Progenitor cell of endocrine pancreas (in vitro differentiated cells): ENCODE measurements at regions not wholly inside any gene's neighbourhood (a gene's known extent, or its start where the extent isn't known, plus 50 kb on each side); places are given as distances from the start of the nearest gene placed in this dataset.
"Not testable (repeated sequence)": the region's sequence is repeated elsewhere in the genome, so short reads cannot be mapped to it uniquely, and the experiment has no call there.

Source experiments
- DNase-seq: peaks from one replicate; pipeline ENCODE4 v3.0.0; 2021; ENCODE audit warnings: low spot score; ENCODE audit not compliant: unreplicated experiment
- H3K27ac Mint-ChIP-seq: 2 replicates; pipeline ENCODE4 v1.8.0; 2021; ENCODE audit warnings: mild to moderate bottlenecking, moderate library complexity, mixed read lengths
- H3K27me3 Mint-ChIP-seq: 2 replicates; pipeline ENCODE4 v1.8.0; 2021; ENCODE audit warnings: mixed read lengths
- H3K36me3 Mint-ChIP-seq: 2 replicates; pipeline ENCODE4 v1.8.0; 2022; ENCODE audit warnings: mixed read lengths; ENCODE audit not compliant: insufficient read depth
- H3K4me1 Mint-ChIP-seq: 2 replicates; pipeline ENCODE4 v1.8.0; 2021; ENCODE audit warnings: low read depth, mixed read lengths
- H3K4me3 Mint-ChIP-seq: 2 replicates; pipeline ENCODE4 v1.8.0; 2021; ENCODE audit warnings: low read depth, mild to moderate bottlenecking, moderate library complexity, mixed read lengths
- H3K9me3 Mint-ChIP-seq: 2 replicates; pipeline ENCODE4 v1.8.0; 2021; ENCODE audit warnings: low read depth, mixed read lengths
- CTCF ChIP-seq: fragments of 200-600 bp; sonication (generic); IDR thresholded peaks from one replicate; pipeline ENCODE4 v1.5.0; 2021; ENCODE audit warnings: antibody characterized with exemption, mild to moderate bottlenecking; ENCODE audit not compliant: unreplicated experiment

- Mint-ChIP-seq H3K4me3 (no peak overlapping the region), H3K27me3 (no peaks in the 10 kb centered on the region), H3K36me3 (no peaks in the 10 kb centered on the region), H3K4me1 (peaks cover 3% of the 10 kb centered on the region), H3K27ac (no peak overlapping the region), H3K9me3 (no peaks in the 10 kb centered on the region)
- TF ChIP-seq CTCF: no peak
- DNase-seq: no peak
Measured at GRCh38 chr3:154642145-154642544, 212.2 kb upstream of the GPR149 start.

DNA sequence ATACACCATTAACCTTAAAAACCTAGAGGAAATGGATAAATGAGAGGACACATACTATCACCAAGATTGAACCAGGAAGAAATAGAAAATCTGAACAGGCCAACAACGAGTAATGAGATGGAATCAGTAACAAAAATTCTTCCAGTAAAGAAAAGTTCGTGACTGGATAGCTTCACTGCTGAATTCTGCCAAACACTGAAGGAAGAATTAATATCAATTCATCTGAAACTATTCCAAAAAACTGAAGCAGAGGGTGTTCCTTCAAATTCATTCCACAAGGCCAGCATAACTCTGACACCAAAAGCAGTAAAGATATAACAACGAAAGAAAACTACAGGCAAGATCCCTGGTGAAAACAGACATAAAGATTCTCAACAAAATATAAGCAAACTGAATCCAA lies 195.8 kb upstream of the GPR149 start:
- Mint-ChIP-seq H3K36me3 (no peaks in the 10 kb centered on the region), H3K27me3 (no peaks in the 10 kb centered on the region), H3K4me1 (no peaks in the 10 kb centered on the region), H3K9me3 (peaks cover 12% of the 10 kb centered on the region), H3K4me3 (no peak overlapping the region), H3K27ac (no peak overlapping the region)
- TF ChIP-seq CTCF: no peak
- no peak for DNase-seq

GRCh38 chr3:154619621-154620020 lies 189.6 kb upstream of the GPR149 start:
- not testable (repeated sequence) for H3K27ac Mint-ChIP-seq, H3K4me1 Mint-ChIP-seq, H3K27me3 Mint-ChIP-seq, H3K36me3 Mint-ChIP-seq, H3K4me3 Mint-ChIP-seq, DNase-seq
- peaks cover 21% of the 10 kb centered on the region for H3K9me3 Mint-ChIP-seq

- no peaks in the 10 kb centered on the region for H3K36me3 Mint-ChIP-seq
- DNase-seq: no peak
- no peak for TF ChIP-seq CTCF
- H3K27me3 Mint-ChIP-seq: no peaks in the 10 kb centered on the region
- no peak overlapping the region for H3K4me3 Mint-ChIP-seq
- H3K9me3 Mint-ChIP-seq: peaks cover 18% of the 10 kb centered on the region
- H3K4me1 Mint-ChIP-seq: no peaks in the 10 kb centered on the region
- no peak overlapping the region for H3K27ac Mint-ChIP-seq
Measured at GRCh38 chr3:154616298-154616697, 186.3 kb upstream of the GPR149 start.

DNA sequence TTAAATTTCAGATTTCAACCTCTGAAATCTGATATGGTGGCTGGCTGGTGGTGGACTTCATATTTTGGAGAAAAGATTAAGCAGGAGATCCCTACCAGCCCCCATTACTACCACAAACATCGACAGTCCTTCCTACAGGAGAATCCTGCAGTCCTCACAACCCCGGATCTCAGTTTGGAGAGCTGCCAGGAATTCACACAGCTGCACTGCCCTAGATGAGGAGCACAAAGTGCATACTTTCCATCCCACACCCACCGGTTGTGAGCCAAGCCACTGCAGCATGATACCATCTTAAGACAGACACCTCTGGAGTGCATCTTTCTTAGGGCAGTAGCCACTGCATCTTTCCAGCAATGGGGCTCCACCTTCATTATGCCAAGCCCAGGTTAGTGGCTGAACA lies 185.5 kb upstream of the GPR149 start:
- H3K27ac Mint-ChIP-seq: no peak overlapping the region
- no peak for TF ChIP-seq CTCF
- H3K4me1 Mint-ChIP-seq: no peaks in the 10 kb centered on the region
- H3K27me3 Mint-ChIP-seq: no peaks in the 10 kb centered on the region
- DNase-seq: no peak
- peaks cover 13% of the 10 kb centered on the region for H3K9me3 Mint-ChIP-seq
- no peaks in the 10 kb centered on the region for H3K36me3 Mint-ChIP-seq
- H3K4me3 Mint-ChIP-seq: no peak overlapping the region

DNA sequence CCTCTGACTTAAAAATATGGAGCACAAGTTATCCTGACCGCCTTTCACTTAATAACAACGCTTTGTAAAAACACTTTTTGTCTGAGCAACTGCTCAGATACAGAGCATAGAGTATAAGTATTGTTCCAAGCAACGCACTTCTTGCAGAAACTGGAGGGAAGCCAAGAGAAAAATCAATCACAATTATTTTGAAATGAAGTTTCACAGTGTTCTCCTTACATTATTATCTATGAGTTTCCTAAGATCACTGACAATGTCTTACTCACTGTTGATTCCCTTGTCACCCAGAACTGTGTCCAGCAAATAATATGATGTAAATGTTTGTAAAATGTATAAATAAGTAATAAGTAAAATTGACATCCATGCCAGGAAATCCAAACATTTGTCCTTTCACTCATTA lies 184.6 kb upstream of the GPR149 start:
- no peaks in the 10 kb centered on the region for H3K27me3 Mint-ChIP-seq
- no peak overlapping the region for H3K4me3 Mint-ChIP-seq
- H3K27ac Mint-ChIP-seq: no peak overlapping the region
- H3K9me3 Mint-ChIP-seq: peaks cover 12% of the 10 kb centered on the region
- H3K36me3 Mint-ChIP-seq: no peaks in the 10 kb centered on the region
- DNase-seq: no peak
- H3K4me1 Mint-ChIP-seq: no peaks in the 10 kb centered on the region
- no peak for TF ChIP-seq CTCF
